ENCODE measurements at regions not wholly inside any gene's neighbourhood (a gene's known extent, or its start where the extent isn't known, plus 50 kb on each side); places are given as distances from the start of the nearest gene placed in this dataset.
"Not testable (repeated sequence)": the region's sequence is repeated elsewhere in the genome, so short reads cannot be mapped to it uniquely, and the experiment has no call there.

- DNase-seq = no peak
Measured at GRCh38 chr10:59435707-59436106, 73.4 kb upstream of the FAM13C start.

- DNase-seq = no peak
Measured at GRCh38 chr10:59434463-59435321, 72.3 kb upstream of the FAM13C start.

GRCh38 chr10:59433720-59434428, 71.5 kb upstream of the FAM13C start:
- no peak for DNase-seq

- DNase-seq = no peak
Measured at GRCh38 chr10:59432207-59432900, 70.0 kb upstream of the FAM13C start.

- DNase-seq = not testable (repeated sequence)
Measured at GRCh38 chr10:59413795-59414194, 51.4 kb upstream of the FAM13C start.

All from hippocampal formation (tissue), 2 donors.